Endothelial cell of umbilical vein (primary cell): ENCODE measurements at regions not wholly inside any gene's neighbourhood (a gene's known extent, or its start where the extent isn't known, plus 50 kb on each side); places are given as distances from the start of the nearest gene placed in this dataset.

Experiments
- BruUV-seq: library from RNA; stranded (reverse); fragments of 400-500 nt; replicated peaks from 2 replicates; lab custom pipeline; 2021; lab: Mats Ljungman, UMichigan
- CTCF ChIA-PET: fragments of 300-600, 350-600 bp; sonication (Branson Sonifier 250); formaldehyde crosslinking; loops from one replicate; lab custom pipeline; 2021; ENCODE audit warnings: antibody characterized with exemption, inconsistent platforms; lab: Charles Lee
- POLR2A ChIA-PET: fragments of 300-600, 350-600 bp; sonication (Branson Sonifier 250); formaldehyde crosslinking; loops from one replicate; lab custom pipeline; 2021; ENCODE audit warnings: antibody characterized with exemption, inconsistent platforms; lab: Charles Lee
- DNase-seq: peaks from one replicate; pipeline ENCODE4 v3.0.0-alpha.2; 2011; ENCODE audit warnings: low read depth, low spot score
- FAIRE-seq: peaks from 2 replicates; lab custom pipeline; 2011; peaks lifted over from hg19 to GRCh38; lab: Jason Lieb, UNC
- H2AFZ ChIP-seq: 2 replicates; pipeline ENCODE4 v1.6.0; 2012; ENCODE audit warnings: low read depth, low read length, control low read depth, inconsistent platforms
- H3K27ac ChIP-seq: 2 replicates; pipeline ENCODE4 v1.5.1; 2011; ENCODE audit warnings: low read depth, mild to moderate bottlenecking, control low read depth, low read length, moderate library complexity; ENCODE audit not compliant: insufficient read depth
- H3K27me3 ChIP-seq, 2 experiments: 2 replicates each; pipeline versions ENCODE4 v1.6.0 to v1.6.1; 2011; ENCODE audit warnings: low read length in 2 of 2, mixed read lengths in 1 of 2; ENCODE audit not compliant: control insufficient read depth in 2 of 2, insufficient read depth in 2 of 2
- H3K36me3 ChIP-seq, 2 experiments: 2 replicates in 1 of 2; 3 replicates in 1 of 2; pipeline ENCODE4 v1.5.1; 2011; ENCODE audit warnings: low read length in 2 of 2, mild to moderate bottlenecking in 1 of 2, moderate library complexity in 1 of 2; ENCODE audit not compliant: control insufficient read depth in 2 of 2, insufficient read depth in 2 of 2; ENCODE audit errors: extremely low read depth in 1 of 2
- H3K4me1 ChIP-seq: 3 replicates; pipeline ENCODE4 v1.5.1; 2011; ENCODE audit warnings: mild to moderate bottlenecking, low read length; ENCODE audit not compliant: control insufficient read depth, insufficient read depth; ENCODE audit errors: extremely low read depth
- H3K4me2 ChIP-seq: 2 replicates; pipeline ENCODE4 v1.6.1; 2011; ENCODE audit warnings: low read length, control low read depth, mixed read lengths; ENCODE audit not compliant: insufficient read depth
- H3K4me3 ChIP-seq, 3 experiments: fragments of 200-600 bp in 1 of 3; sonication (generic), shearing (Covaris generic) in 1 of 3; replicated peaks in 1 of 3; 2 replicates each; pipeline ENCODE4 v1.5.1; 2011 to 2016; ENCODE audit warnings: control low read depth in 3 of 3, low read length in 3 of 3, mild to moderate bottlenecking in 2 of 3, inconsistent platforms in 1 of 3, low read depth in 1 of 3, moderate library complexity in 1 of 3; ENCODE audit not compliant: insufficient read depth in 1 of 3
- H3K79me2 ChIP-seq: 2 replicates; pipeline ENCODE4 v1.6.0; 2012; ENCODE audit warnings: low read length, inconsistent platforms; ENCODE audit not compliant: control insufficient read depth, insufficient read depth
- H3K9ac ChIP-seq: replicated peaks from 2 replicates; pipeline ENCODE3; 2011; ENCODE audit warnings: low read length, control low read depth; ENCODE audit not compliant: insufficient read depth; ENCODE audit errors: extremely low read depth
- H3K9me1 ChIP-seq: replicated peaks from 3 replicates; pipeline ENCODE4 v1.6.0; 2011; ENCODE audit warnings: mild to moderate bottlenecking, low read length; ENCODE audit not compliant: control insufficient read depth, insufficient read depth; ENCODE audit errors: extremely low read depth
- H3K9me3 ChIP-seq: replicated peaks from 2 replicates; pipeline ENCODE4 v1.5.1; 2012; ENCODE audit warnings: low read length, inconsistent platforms; ENCODE audit not compliant: control insufficient read depth, insufficient read depth
- H4K20me1 ChIP-seq: replicated peaks from 2 replicates; pipeline ENCODE3; 2011; ENCODE audit warnings: mild to moderate bottlenecking, low read length; ENCODE audit not compliant: control insufficient read depth, insufficient read depth; ENCODE audit errors: extremely low read depth
- CTCF ChIP-seq, 2 donors: IDR thresholded peaks; 1 replicate in 1 of 2; 2 replicates in 1 of 2; pipeline ENCODE4 v1.5.1; 2011; ENCODE audit warnings: low read length in 2 of 2, mild to moderate bottlenecking in 2 of 2, moderate library complexity in 2 of 2, control low read depth in 1 of 2, inconsistent platforms in 1 of 2, low read depth in 1 of 2; ENCODE audit not compliant: insufficient read depth in 1 of 2; ENCODE audit errors: extremely low read depth in 1 of 2
- EZH2 ChIP-seq: IDR thresholded peaks from 2 replicates; pipeline ENCODE4 v1.6.1; 2012; ENCODE audit warnings: borderline replicate concordance, low read depth, mild to moderate bottlenecking, moderate library complexity, low read length, inconsistent platforms; ENCODE audit not compliant: severe bottlenecking
- FOS ChIP-seq: IDR thresholded peaks from 2 replicates; pipeline ENCODE4 v1.6.1; 2011; ENCODE audit warnings: mild to moderate bottlenecking, low read length, moderate library complexity, borderline replicate concordance; ENCODE audit not compliant: insufficient read depth
- GATA2 ChIP-seq: IDR thresholded peaks from 2 replicates; pipeline ENCODE4 v1.7.0; 2011; ENCODE audit warnings: low read depth, mild to moderate bottlenecking, moderate library complexity, mixed read lengths, low read length; ENCODE audit not compliant: insufficient read length, insufficient read depth
- JUN ChIP-seq: IDR thresholded peaks from 2 replicates; pipeline ENCODE4 v1.6.1; 2011; ENCODE audit warnings: borderline replicate concordance, low read depth; ENCODE audit not compliant: insufficient read length, insufficient read depth
- MAX ChIP-seq: IDR thresholded peaks from 2 replicates; pipeline ENCODE4 v1.6.1; 2011; ENCODE audit not compliant: insufficient read depth, insufficient read length
- MYC ChIP-seq: IDR thresholded peaks from one replicate; pipeline ENCODE4 v1.6.1; 2011; ENCODE audit warnings: mild to moderate bottlenecking, low read depth, low read length
- POLR2A ChIP-seq: IDR thresholded peaks from 2 replicates; pipeline ENCODE4 v1.6.1; 2012; ENCODE audit warnings: low read depth, mild to moderate bottlenecking, control low read depth, low read length
- POLR2AphosphoS5 ChIP-seq: IDR thresholded peaks from 2 replicates; pipeline ENCODE4 v1.6.1; 2012; ENCODE audit warnings: low read depth, mild to moderate bottlenecking, control low read depth, low read length, moderate library complexity; ENCODE audit not compliant: insufficient read depth
- dilution Hi-C: fragments of 300-500 bp; cut with MboI; formaldehyde crosslinking; loops from one replicate; pipeline ENCODE4 v1.15.0; 2019; ENCODE audit warnings: low sequenced_read_pairs; ENCODE audit not compliant: extremely low pct_ligation_motif_present
- intact Hi-C: fragments of 100-400 bp; cut with micrococcal nuclease; formaldehyde crosslinking; loops from one replicate; pipeline ENCODE4 v1.10.0; 2022

- ChIA-PET POLR2A (no interaction called here), CTCF (interaction anchor here (1.1 kb wide), 1 partner anchor 9 kb away, joined by 4 read pairs; no protein-coding TSS in a partner anchor)
- FAIRE-seq (no peak), DNase-seq (no peak)
- H3K4me2 ChIP-seq = no peak overlapping the region
- H2AFZ ChIP-seq = no peak overlapping the region
- no peaks in the 10 kb centered on the region for H4K20me1 ChIP-seq
- H3K36me3 ChIP-seq = no peaks in the 10 kb centered on the region
- no peak overlapping the region for H3K27ac ChIP-seq
- dilution Hi-C loops = no loop called here
- intact Hi-C loops = no loop called here
- H3K4me1 ChIP-seq = no peaks in the 10 kb centered on the region
- H3K79me2 ChIP-seq = no peaks in the 10 kb centered on the region
- no peak overlapping the region for H3K9ac ChIP-seq
- no peaks in the 10 kb centered on the region for H3K9me3 ChIP-seq
- H3K9me1 ChIP-seq = no peaks in the 10 kb centered on the region
- TF ChIP-seq POLR2AphosphoS5 (no peak), JUN (no peak), EZH2 (no peak), CTCF (IDR thresholded peaks at IDR 0.05; ENCODE audit: extremely low read depth in 1 of 2, insufficient read depth in 1 of 2, low read depth in 1 of 2, low read length in 2 of 2) (no peak), POLR2A (no peak), FOS (no peak), MYC (no peak), GATA2 (no peak), MAX (no peak)
- no peak overlapping the region for H3K4me3 ChIP-seq
- H3K27me3 ChIP-seq = no peaks in the 10 kb centered on the region
- no TSS peak for BruUV-seq
Measured at GRCh38 chr4:65175585-65175984, 494.7 kb downstream of the EPHA5 start.
